Colonic mucosa (tissue), 4 donors: ENCODE measurements at regions not wholly inside any gene's neighbourhood (a gene's known extent, or its start where the extent isn't known, plus 50 kb on each side); places are given as distances from the start of the nearest gene placed in this dataset.

Source experiments
- DNase-seq: peaks from one replicate; pipeline ENCODE4 v3.0.0-alpha.2; 2020
- H3K27ac ChIP-seq: fragments of 200-600 bp; one replicate; pipeline ENCODE4 v1.8.0; 2021
- H3K27me3 ChIP-seq: fragments of 200-600 bp; one replicate; pipeline ENCODE4 v1.8.0; 2021
- H3K36me3 ChIP-seq: fragments of 200-600 bp; one replicate; pipeline ENCODE4 v1.8.0; 2021
- H3K4me1 ChIP-seq: fragments of 200-600 bp; one replicate; pipeline ENCODE4 v1.8.0; 2021; ENCODE audit warnings: mild to moderate bottlenecking
- H3K4me3 ChIP-seq: fragments of 200-600 bp; one replicate; pipeline ENCODE4 v1.8.0; 2021
- H3K9ac ChIP-seq, 2 donors: one replicate each; pipeline ENCODE4 v1.7.0; 2013; ENCODE audit warnings: control low read depth in 2 of 2, low read depth in 2 of 2, low read length in 2 of 2
- H3K9me3 ChIP-seq: fragments of 200-600 bp; one replicate; pipeline ENCODE4 v1.8.0; 2021
- CTCF ChIP-seq: fragments of 200-600 bp; IDR thresholded peaks from one replicate; pipeline ENCODE4 v1.8.0; 2022; ENCODE audit warnings: antibody characterized with exemption, mild to moderate bottlenecking
- intact Hi-C: fragments of 100-400 bp; cut with DNase I; formaldehyde crosslinking; loops from one replicate; pipeline ENCODE4 v1.14.1; 2022
- donor health status: healthy.
- donor health status: DM: no; HTN: no; CAD: no.
- donor health status: DM: no; HTN: no; CAD: no.

GRCh38 chr6:122020588-122021264, 378.7 kb upstream of the HSF2 start:
- H3K4me1 ChIP-seq = no peaks in the 10 kb centered on the region
- intact Hi-C loops = no loop called here
- no peak overlapping the region for H3K27ac ChIP-seq
- no peak for TF ChIP-seq CTCF
- H3K27me3 ChIP-seq = no peaks in the 10 kb centered on the region
- no peak overlapping the region for H3K4me3 ChIP-seq
- no peaks in the 10 kb centered on the region for H3K9me3 ChIP-seq
- H3K36me3 ChIP-seq = no peaks in the 10 kb centered on the region
- no peak for DNase-seq
- no peak overlapping the region for H3K9ac ChIP-seq

- Histone ChIP-seq H3K9me3 (no peaks in the 10 kb centered on the region), H3K27ac (no peak overlapping the region), H3K4me3 (no peak overlapping the region), H3K9ac (no peak overlapping the region), H3K27me3 (no peaks in the 10 kb centered on the region), H3K4me1 (no peaks in the 10 kb centered on the region), H3K36me3 (no peaks in the 10 kb centered on the region)
- DNase-seq = no peak
- TF ChIP-seq CTCF = no peak
- intact Hi-C loops = no loop called here
Observed at GRCh38 chr6:122025104-122025503, 374.3 kb upstream of the HSF2 start.

DNA sequence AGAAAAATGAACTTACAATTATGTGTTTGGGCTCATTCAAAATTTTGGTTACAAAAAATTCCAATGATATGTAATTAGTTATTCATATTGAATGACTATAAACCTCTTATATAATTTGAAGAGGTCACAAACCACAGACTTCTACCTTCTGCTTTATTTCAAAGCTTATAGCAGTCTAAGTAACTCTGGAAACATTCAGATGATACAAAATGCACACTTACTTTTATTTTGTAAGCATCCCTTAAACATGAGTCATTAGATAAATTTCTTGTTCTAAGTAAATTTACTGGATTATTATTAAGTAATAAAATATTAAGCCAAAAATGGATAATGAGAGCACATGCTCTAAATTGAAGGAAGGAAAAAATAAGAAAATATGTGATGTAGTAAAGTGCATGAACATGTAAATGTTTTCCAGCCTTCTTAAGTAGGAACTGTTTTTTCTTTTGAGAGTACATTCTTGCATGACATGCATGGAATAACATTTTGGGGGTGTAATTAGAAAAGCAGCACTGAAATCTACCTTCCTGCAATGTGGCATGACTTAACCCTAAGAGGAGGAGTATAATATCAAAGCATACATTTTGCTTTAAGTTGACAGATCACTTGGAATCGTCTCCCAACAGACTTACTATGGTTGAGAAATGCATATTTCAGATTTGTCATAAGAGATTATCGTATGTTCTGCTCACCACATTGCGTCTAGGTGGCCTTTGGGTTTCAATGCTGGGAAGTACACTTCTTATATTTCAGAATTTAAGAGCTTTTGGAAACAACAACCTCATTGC, 372.7 kb upstream of the HSF2 start:
- Histone ChIP-seq H3K36me3 (no peaks in the 10 kb centered on the region), H3K4me3 (no peak overlapping the region), H3K27me3 (no peaks in the 10 kb centered on the region), H3K9ac (no peak overlapping the region), H3K9me3 (no peaks in the 10 kb centered on the region), H3K4me1 (no peaks in the 10 kb centered on the region), H3K27ac (no peak overlapping the region)
- intact Hi-C loops = no loop called here
- no peak for TF ChIP-seq CTCF
- DNase-seq = no peak

GRCh38 chr6:122028933-122029522, 370.4 kb upstream of the HSF2 start:
- H3K4me1 ChIP-seq = no peaks in the 10 kb centered on the region
- no peak overlapping the region for H3K27ac ChIP-seq
- no peak for DNase-seq
- H3K9ac ChIP-seq = no peak overlapping the region
- H3K36me3 ChIP-seq = no peaks in the 10 kb centered on the region
- intact Hi-C loops = no loop called here
- H3K9me3 ChIP-seq = no peaks in the 10 kb centered on the region
- no peaks in the 10 kb centered on the region for H3K27me3 ChIP-seq
- H3K4me3 ChIP-seq = no peak overlapping the region
- no peak for TF ChIP-seq CTCF

DNA sequence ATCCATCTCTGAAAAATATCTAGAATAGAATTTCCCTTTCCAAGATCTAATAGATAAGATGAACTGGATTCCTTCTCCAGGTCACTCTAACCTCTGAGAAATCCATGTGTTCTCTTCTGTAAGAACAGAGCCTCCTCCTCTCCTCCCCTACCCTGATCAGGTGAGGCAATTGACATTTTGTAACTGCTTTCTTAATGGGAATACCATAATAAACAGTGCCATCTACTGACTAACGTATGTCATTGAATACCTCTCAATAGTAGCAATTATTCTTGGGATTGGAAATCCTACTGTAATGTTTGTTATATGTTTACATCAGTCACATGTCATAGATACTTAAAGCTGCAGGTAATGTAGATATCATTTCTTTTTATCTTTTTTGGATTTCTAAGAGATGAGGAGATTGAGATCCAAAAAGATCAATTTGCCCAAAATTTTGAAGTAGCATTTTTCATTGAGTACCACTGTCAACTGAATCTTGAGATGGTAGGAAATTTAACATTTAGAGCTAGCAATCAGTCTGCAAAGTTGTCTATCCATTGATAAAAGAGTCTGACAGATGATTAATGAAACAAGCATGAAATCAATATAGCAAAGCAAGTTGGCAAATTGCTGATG, 365.8 kb upstream of the HSF2 start:
- no peak overlapping the region for H3K27ac ChIP-seq
- H3K36me3 ChIP-seq = no peaks in the 10 kb centered on the region
- no peaks in the 10 kb centered on the region for H3K4me1 ChIP-seq
- TF ChIP-seq CTCF = peak; percentile 27
- no peak overlapping the region for H3K9ac ChIP-seq
- no peak overlapping the region for H3K4me3 ChIP-seq
- no peak for DNase-seq
- no peaks in the 10 kb centered on the region for H3K9me3 ChIP-seq
- intact Hi-C loops = loop anchor here (5.0 kb wide), 1 partner anchor 601 kb away; no protein-coding TSS in a partner anchor
- no peaks in the 10 kb centered on the region for H3K27me3 ChIP-seq
